ELR (cell line): ENCODE measurements at regions not wholly inside any gene's neighbourhood (a gene's known extent, or its start where the extent isn't known, plus 50 kb on each side); places are given as distances from the start of the nearest gene placed in this dataset.
A peak's percentile ranks its signal among the peaks of the same experiment; 100 is the strongest.

Source experiments
- DNase-seq: peaks from one replicate; pipeline ENCODE4 v3.0.0-alpha.2; 2015; ENCODE audit warnings: low read depth

DNA sequence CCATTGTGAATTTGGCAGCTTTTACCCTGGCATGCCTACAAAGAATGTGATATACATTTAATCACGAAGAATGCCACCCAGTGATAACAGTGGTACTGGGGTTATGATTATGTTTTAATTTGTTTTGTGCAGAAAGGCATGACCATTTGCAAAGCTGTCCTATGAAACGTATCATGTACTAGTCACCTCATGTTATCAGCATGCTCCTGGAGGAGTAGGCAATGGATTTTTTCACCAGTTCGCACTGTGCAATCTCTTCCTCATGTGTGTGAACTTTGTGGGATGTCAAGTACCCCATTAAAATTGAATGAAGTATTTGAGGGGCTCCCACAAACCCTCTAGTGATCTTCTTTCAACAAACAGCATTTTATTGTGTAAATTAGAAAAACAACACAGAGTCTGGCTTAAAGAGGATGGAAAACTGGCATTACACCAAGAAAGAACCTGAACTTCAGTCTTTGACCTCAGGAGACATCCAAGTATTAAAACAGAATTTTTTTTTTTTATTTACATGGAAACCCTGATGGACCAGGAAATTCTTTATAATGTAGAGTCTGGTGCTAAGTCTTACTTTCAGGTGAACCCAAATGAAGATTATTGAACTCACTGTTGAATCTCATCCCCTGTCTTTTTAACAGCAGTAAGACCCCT lies 200.6 kb upstream of the PGRMC2 start:
- no peak for DNase-seq

DNA sequence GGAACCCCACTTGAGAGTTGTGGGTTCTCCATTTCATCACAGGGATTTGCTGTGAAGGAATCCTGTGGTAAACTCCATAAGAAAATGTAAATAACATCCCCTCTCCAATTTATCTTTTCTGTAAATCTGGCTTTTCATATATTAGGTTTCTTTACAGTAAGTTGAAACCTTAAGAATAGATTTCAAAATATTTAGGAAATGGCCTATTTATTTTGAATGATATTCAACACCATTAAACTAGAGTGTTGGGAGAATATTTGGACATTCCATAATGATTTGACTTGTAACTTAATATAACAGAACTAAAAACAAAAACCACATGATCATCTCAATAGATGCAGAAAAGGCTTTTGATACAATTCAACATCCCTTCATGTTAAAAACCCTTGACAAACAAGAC lies 197.3 kb upstream of the PGRMC2 start:
- DNase-seq: no peak

DNA sequence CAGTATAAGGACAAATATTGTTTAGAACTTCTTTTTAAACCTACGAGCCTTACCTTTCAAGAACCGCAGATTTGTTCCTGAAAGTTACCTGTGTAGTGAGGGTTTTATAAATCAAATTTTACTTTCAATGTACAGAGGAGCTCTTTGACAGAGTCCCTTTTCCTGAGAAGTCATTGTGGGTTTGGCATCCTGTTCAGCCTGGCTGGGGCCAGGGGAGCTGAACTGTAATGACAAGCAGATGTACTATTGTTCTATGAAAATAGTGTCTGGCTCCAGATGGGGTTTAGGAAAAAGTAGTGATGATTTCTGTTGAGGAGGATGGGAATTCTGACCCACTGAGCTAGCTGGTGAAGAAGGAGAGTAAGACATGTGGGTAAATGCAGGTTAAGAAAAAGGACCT lies 196.2 kb upstream of the PGRMC2 start:
- DNase-seq: no peak

DNA sequence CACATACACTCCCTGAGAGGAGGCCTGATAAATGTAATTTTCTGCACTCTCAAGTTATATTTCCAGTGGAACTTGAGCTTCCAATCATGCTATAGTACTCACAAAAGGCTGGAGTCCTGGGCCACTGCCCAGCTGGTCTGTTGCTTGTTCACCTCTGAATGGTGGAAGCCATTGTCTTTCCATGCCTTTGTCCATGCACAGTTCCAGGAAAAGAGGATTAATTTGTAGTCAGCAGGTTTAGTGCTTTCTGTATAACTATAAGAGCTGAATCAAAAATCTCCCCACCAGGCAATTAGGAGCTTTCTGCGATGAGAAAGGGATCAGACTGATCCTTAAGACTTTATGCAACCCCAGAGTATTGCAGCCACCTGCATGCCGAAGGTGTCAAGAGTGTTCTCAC lies 195.4 kb upstream of the PGRMC2 start:
- DNase-seq: no peak

DNA sequence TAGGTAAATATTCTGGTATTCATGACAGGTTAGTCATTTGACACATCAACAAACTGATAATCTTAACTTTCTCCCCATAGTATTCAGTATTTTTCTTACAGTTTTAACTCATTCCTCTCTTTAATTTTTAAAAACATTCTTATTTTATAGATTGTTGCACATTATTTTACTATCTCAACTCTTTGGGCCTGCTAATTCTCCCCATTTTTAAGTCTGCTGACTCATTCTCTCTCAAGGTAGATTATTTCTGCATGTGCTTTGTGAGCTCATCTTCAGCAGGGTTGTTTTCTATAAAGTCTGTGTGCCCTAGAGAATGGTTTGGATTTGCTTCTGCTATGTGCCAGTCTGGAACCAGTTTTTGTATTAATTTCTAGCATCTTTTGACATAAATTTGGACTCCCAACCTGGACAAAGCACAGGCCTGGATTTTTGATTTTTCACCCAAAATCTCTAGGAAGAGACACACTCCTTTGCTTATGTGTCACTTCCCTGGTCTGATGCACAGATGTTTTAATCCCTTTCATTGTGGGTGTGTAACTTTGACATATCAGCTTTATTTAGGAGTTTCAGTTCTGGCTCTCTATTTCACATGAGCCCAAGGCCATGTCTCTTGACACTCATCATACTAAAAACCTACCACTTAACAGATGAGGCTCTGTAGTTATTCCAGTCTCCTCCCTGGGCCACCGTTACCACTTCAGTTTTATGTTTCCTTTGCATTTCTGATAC lies 194.3 kb upstream of the PGRMC2 start:
- no peak for DNase-seq

DNA sequence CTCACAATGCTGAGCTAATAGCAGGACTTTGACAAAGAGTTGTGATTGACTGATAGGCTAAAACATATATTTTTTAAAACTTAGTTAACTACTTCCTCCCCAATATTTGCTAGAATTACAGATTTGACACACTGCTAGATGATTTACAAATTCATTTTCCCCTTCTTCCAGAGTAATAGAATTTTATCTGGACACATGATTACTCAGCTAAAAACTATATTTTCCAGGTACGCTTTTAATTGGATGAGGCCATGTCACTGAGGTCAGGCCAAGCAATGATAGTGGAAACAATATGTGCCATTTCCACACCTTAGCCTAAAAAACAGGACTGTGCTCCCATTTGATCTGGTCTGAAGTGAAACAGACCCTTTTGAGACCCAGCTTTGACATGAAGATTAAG lies 193.3 kb upstream of the PGRMC2 start:
- no peak for DNase-seq

DNA sequence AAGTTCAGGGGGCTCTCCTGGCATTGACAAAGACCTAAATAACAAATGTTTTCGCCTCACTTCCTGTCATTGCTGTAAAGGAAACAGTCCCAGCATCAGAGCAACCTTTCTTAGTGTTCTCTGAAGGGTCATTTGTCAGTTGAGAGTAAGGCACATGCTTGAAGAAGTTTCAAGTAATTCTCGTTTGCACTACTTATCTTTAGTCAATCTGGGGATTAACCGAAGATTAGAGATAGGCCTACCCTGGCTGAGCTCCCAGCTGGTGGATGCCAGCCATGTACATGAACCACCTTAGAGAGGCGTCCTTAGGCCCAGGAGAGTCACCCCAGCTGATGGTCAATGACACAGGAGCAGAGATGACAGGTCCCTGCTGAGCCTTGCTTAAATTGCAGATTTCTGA lies 189.9 kb upstream of the PGRMC2 start:
- no peak for DNase-seq

DNA sequence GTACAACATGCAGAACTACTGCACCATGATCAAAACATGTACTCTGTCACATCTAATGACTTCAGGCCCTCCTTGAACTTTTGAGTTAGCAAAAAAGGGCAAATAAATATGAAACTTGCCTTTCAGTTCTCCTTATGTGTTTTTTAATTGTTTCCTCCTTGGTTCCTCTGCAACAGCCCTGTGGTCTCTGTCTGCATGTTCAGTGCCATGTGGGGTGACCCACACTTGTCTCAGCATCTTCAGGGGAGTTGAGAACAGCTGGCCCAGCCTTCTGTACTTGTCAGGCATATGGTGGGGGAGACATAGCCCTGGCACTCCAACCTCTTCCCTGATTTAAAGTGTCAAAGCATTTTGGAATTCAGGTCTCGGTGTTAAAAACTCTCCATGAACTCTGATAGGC lies 188.0 kb upstream of the PGRMC2 start:
- no peak for DNase-seq

DNA sequence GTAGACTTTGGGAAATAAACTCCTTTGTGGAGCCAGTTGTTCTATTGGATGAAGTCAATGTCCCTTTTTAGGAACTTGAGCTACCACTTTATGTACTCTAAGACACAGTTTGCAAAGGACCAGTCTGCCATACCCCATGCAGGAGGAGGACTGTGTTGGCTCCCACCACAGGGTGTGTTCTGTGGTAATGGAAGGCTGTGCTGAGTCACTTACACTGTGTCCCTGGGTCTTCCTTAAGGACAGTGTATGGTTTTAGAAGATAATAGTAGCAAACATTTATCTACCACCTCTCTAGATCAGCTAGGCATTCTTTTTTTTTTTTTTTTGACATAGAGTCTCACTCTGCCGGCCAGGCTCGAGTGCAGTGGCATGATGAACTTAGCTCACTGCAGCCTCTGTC lies 184.0 kb upstream of the PGRMC2 start:
- peak; percentile 10 for DNase-seq

DNA sequence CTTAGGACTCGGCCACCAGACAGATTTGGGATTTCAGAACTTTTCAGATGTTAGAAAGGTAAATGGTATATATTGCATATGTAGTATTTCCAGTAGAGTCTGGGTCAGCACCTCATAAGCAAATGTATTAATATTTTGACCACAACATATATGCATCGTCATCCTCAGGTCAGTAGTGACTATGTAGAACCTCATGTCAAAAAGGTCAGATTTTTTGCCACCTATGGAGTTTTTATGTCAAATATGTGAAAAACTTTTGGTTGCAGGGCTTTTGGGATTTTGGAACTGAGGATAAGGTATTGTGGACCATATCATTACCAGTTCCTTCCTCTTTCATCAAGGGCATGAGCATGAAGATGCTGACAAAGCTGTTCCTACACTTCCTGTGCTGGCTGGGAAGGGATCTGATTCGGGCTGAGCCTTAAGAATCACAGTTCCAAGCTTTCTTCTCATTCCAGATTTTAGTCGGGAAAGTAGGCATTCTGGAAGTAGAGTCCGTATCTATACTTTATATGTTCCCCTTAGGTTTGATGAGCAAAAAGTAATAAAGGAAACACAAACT lies 183.0 kb upstream of the PGRMC2 start:
- DNase-seq: no peak

DNA sequence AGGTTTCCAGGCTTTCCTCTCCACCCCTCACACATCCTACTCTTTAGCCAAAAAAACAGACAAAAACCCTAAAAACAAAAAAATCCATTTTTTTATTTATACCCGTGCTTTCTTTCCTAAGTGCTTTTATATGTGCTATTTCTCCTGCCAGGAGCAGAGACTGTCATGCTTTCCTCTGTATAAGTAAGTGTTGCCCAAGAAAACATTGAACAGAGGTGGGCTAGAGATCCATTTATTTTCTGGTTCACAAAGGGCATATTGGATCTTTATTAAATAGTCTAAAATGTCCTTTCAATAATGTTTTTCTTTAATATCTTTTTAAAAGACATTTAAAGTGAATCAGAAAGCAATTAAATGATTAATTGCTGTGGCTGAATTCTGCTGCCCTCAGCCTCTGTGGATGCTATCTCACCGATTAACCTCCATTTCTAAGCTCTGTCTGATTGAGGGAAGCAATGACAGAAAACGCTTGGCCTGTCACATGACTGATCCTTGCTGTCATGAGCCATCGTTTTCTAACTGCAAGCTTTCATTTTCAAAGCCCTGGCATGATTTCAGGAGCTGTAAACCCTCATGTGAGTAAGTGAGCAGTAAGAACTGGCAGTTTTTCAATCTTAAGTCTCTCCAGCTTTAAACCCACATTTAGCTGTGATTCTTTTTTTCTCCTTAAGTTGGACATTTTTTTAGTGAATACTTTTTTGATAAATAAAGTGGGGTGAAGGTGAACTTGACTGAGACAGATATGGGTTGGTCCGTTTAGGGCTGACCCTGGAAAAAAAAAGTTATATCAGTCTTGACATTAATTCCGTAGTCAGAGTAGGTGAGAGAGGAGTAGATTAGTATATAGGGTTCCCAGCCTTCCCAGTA lies 180.7 kb upstream of the PGRMC2 start:
- peak; percentile 88 for DNase-seq

DNA sequence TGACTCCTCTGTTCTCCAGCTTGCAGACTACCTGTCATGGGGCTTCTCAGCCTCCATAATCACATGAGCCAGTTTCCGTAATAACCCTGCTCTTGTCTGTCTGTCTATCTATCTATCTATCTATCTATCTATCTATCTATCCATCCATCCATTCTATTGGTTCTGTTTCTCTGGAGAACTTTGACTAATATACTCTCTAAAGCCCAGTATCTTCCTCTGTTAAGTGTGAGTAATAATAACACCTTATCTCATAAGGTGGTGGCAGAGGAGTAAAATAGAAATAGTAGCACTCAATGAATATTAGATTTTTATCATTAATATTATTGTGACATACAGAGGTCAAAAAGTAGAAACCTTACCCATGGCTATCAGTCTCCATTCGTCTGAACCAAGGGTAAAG lies 177.9 kb upstream of the PGRMC2 start:
- DNase-seq: no peak

DNA sequence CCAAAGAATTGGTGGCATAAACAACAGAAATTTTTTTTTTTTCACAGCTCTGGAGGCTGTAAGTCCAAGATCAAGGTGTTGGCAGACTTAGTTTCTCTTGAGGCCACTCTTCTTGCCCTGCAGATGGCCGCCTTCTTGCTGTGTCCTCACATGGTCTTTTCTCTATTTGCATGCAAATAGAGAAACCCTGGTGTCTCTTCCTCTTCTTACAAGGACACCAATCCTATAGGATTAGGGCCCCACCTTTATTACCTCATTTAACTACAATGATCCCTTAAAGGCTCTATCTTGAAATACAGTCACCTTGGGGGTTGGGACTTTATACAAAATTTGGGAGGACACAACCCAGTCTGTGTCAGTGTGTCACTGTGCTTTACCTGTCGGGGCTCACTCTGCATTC lies 175.4 kb upstream of the PGRMC2 start:
- DNase-seq: no peak

DNA sequence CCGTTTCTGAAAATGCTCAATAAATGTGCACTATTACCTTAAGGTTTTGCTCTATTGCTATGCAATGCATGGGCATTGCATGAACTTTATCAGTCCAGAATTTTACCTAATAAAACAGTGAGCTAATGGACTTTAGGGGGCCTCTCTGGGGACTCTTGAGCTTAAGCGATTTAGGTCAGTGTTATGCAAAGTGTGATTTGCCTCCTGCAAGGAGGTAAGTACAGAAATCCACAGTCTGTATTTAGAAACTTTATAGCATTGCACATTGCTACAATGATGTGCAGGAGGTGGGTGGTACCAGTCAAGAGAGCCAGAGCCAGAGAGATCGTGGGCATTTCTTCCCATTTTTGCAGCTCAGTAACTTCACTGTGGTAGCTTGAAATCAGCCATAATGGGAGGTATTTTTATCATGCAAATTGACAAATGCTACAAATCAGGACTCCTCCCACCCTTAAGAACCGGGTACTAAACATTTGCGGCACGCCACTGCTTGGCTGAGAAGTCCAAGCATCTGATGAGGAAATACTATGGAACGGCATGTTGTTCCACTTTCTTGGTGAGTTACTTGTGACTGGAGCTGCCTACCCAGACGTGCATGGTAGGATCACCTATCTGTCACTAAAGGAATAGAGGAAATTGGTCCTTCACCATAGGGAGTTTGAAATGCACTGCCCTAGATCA lies 174.6 kb upstream of the PGRMC2 start:
- DNase-seq: no peak

DNA sequence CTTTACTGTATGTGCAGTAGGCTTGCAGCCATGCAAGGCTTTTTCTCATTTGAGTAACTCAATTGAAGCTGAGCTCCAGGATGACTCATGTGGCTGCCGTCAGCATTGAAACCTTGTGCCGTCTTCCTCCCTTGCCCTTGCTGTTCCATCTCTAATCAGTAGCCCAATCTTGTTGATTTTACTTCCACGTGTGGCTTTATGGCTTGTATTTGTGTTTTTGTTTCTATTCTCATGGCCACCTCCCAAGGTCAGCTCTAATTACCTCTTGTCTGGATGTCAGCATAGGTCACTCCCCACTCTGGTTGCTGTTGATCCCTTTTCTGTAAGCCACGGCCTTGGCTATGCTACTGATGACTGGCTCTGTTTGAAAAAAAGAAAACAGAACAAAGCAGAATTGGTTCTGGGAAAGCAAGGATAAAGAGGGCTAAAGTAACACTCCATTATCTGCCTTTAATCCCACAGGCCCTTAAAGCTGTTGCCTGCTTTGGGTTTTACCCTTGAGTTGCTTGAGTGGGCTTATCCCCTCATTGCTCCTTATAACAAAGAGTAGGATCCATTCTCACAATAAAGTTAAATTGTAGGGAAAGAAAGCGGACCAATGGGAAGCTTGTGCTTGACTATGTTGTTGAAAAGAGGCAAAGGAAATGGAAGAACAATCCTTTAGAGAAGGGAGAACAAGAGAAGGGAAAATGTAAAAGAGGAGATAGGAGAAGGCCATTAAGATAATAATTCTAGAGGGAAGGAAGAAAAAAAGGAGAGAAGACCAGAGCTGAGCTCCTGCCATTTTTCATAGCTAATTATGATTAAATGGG lies 173.9 kb upstream of the PGRMC2 start:
- DNase-seq: peak; percentile 72

DNA sequence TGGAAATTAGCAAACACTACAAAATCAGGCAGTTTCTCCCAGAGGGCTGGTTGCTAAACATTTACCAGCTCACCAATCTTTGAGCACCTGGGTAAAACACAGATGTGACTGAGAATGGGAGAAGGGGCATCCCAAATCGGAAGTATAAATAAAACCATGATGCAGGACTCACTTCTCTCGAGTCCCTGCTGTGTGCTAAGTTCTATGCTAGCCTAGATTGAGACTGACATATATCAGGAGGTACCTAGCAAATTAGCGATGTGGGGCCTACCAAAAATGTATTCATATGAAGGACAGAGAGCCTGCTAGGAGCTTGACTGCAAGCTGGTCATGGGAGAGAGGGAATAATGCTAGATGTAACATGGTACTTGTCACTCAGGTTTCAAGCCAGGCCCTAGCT lies 171.9 kb upstream of the PGRMC2 start:
- no peak for DNase-seq

DNA sequence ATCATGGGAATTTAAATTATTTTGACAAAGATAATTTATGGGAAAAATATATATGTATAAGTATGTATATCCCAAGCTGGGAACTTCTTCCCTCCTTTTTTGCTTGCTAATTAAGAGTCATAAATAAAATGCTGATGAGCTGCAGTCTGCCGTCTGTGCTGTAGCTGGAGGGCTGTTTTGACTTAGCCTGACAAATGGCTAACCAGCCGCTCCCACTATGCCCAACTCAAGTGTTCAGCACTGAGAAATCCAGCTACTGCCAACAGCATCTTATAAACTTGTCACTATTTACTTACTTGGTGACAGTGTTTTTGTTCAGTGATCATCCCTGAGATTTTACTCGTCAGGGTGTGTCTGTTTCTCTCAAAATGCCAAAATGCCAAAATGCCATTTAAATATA lies 171.2 kb upstream of the PGRMC2 start:
- no peak for DNase-seq

DNA sequence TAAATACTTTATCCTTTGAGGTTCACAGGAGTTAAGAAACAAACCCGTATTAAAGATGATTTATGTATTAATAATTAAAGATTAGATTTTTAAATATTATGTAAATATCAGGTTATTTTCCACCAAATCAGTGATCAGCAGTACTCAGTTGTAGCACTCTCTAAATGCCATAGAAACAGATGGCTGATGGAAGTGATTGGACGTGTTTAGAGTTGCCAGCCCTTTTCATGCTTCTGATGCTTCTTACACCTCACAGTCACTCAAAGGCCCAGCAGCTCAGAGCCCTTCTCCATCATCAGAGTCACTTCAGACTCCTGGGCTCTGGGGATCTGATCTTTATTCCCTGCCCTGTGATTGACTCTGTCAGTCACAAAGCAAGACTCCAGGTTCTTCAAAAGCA lies 170.1 kb upstream of the PGRMC2 start:
- DNase-seq: no peak

DNA sequence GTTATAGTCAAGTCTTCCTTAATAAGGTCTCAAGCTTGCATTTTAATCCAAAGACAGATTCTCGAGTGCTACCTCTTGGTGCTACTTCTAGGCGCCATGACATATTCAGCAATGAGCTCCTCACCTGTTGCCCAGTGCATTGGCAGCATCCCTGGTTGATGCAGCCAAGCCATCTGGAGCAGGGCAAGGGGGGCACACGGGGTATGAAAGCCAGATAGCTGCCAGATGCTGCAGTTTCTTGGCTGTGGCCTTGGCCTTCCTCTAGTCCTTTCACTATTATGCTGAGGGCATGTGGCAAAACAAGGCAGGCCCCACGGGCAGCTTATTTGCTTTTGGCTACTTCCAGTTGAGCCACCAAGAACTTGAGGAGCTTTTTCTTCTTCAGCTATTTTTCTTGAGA lies 168.6 kb upstream of the PGRMC2 start:
- DNase-seq: no peak

DNA sequence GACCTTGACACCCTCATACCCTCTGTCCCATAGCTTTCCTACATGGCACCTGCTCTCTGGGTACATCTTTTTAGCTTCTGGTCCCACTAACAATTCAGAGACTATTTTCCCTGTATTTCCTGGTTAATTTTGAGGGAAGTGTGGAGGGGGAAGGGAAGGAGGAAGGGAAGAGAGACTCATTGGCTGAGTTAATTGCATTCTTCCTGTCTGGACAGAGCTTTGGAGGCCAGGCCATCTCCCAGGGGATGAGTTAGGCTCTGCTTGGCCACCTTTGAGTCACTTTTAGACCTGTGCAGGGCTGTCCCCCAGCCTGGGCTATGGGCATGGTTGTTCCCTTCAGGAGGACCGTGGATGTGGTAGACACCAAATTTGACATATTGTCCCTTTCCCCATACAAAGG lies 167.9 kb upstream of the PGRMC2 start:
- DNase-seq: no peak

DNA sequence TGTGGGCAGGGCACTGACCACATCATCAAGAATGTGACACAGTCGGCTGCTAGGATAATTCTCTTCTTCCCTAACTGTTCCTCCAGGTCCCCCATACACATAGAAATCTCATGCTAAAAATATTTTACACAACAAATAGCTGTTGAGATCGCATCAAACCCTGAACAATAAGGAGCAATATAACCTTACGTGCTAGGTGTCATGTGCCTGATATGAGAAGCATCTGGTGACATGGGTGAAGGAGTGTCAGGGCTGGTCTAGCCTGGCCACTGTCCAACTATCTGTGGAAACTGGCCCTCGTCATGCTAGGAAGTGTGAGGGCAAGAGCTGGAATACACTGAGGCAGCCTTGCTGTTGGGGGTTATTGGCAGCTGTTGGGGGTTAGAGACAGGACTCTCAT lies 167.3 kb upstream of the PGRMC2 start:
- DNase-seq: peak; percentile 38
